Upper lobe of left lung (tissue), 6 donors: ENCODE measurements at regions not wholly inside any gene's neighbourhood (a gene's known extent, or its start where the extent isn't known, plus 50 kb on each side); places are given as distances from the start of the nearest gene placed in this dataset.

Experiments used
- ATAC-seq, 2 donors: fragments of 200-7000 bp; cut with Tn5 transposase; one replicate each; pipeline ENCODE4 v1.9.1; 2022; ENCODE audit warnings: mild to moderate bottlenecking in 2 of 2, moderate library complexity in 2 of 2; ENCODE audit not compliant: low FRiP score in 2 of 2
- DNase-seq, 2 donors: peaks; one replicate each; pipeline ENCODE4 v3.0.0-alpha.2; 2019 to 2020
- H3K27ac ChIP-seq, 4 donors: fragments of 200-600 bp; sonication (generic); one replicate each; pipeline ENCODE4 v1.5.1; 2016 to 2019
- H3K27me3 ChIP-seq, 4 donors: fragments of 200-600 bp; sonication (generic); one replicate each; pipeline ENCODE4 v1.5.1; 2017 to 2019
- H3K36me3 ChIP-seq, 4 donors: fragments of 200-600 bp; sonication (generic); one replicate each; pipeline ENCODE4 v1.5.1; 2016 to 2019
- H3K4me1 ChIP-seq, 4 donors: fragments of 200-600 bp; sonication (generic); one replicate each; pipeline ENCODE4 v1.5.1; 2018 to 2019
- H3K4me3 ChIP-seq, 4 donors: fragments of 200-600 bp; sonication (generic); one replicate each; pipeline ENCODE4 v1.5.1; 2017 to 2019; ENCODE audit warnings: mild to moderate bottlenecking in 2 of 4, moderate library complexity in 1 of 4
- H3K9me3 ChIP-seq, 4 donors: fragments of 200-600 bp; sonication (generic); one replicate each; pipeline ENCODE4 v1.5.1; 2018 to 2019
- CTCF ChIP-seq, 6 experiments: fragments of 450-650 bp in 4 of 6; fragments of 200-600 bp in 2 of 6; sonication (generic) in 2 of 6; IDR thresholded peaks; one replicate each; pipeline ENCODE4 v1.5.1; 2016 to 2019; ENCODE audit warnings: antibody characterized with exemption in 6 of 6
- EP300 ChIP-seq, 4 donors: sonication (generic); formaldehyde crosslinking; IDR thresholded peaks; one replicate each; pipeline ENCODE4 v1.5.1; 2017; ENCODE audit warnings: antibody characterized with exemption in 4 of 4, control low read depth in 2 of 4
- POLR2A ChIP-seq, 4 donors: fragments of 450-650 bp; IDR thresholded peaks; one replicate each; pipeline ENCODE4 v1.5.1; 2016 to 2017; ENCODE audit warnings: antibody characterized with exemption in 4 of 4, mild to moderate bottlenecking in 2 of 4
- POLR2AphosphoS5 ChIP-seq, 2 donors: sonication (generic); formaldehyde crosslinking; IDR thresholded peaks; one replicate each; pipeline ENCODE4 v1.5.1; 2017; ENCODE audit warnings: antibody characterized with exemption in 2 of 2
- WGBS, 2 donors: methylation state at CpG; one replicate each; pipeline ENCODE4 v1.1.5; 2017 to 2018; 5-methylcytosine and 5-hydroxymethylcytosine counted together
- donor health status: DM: no; HTN: no; CAD: no; lungs with moderate emphysema.
- donor health status: DM: no; HTN: yes; CAD: no; lungs with severe emphysema.

- TF ChIP-seq EP300 (IDR thresholded peaks at IDR 0.05), result no peak
- TF ChIP-seq POLR2AphosphoS5 (IDR thresholded peaks at IDR 0.05), result no peak
- TF ChIP-seq CTCF (IDR thresholded peaks at IDR 0.05), result no peak
- TF ChIP-seq POLR2A (IDR thresholded peaks at IDR 0.05), result no peak
- WGBS, 2 donors, result 76 to 93% methylated on average over 1 of the region's 1 CpG
- no peaks in the 10 kb centered on the region for H3K9me3 ChIP-seq
- no peaks in the 10 kb centered on the region for H3K27me3 ChIP-seq
- no peaks in the 10 kb centered on the region for H3K36me3 ChIP-seq
- no peak overlapping the region for H3K4me3 ChIP-seq
- peaks cover 0 to 4% (median 0%) of the 10 kb centered on the region in 4 donors for H3K4me1 ChIP-seq
- H3K27ac ChIP-seq, result no peak overlapping the region
- no peak for DNase-seq
- no peak for ATAC-seq
Observed at GRCh38 chr4:132124624-132124974, 1024.5 kb upstream of the PCDH10 start.

DNA sequence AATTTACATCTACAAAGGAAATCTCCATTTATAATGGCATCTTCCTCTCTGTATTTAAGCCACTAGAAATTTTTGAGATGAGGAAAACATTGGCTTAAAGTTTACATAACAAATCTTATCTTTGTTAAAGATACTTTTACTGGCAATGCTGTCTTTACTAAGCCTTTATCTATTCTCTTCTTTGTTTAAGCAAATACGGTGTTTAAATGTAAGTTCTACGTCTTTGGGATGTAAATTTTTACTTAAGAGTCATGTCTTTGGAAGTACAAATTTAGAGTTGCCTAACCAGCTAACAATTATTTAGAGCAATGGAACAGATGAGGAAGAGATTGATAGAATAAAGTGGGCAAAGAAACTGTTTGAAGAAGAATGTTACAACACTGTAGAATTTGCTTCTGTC lies 1024.0 kb upstream of the PCDH10 start:
- Histone ChIP-seq H3K27ac (no peak overlapping the region), H3K36me3 (no peaks in the 10 kb centered on the region), H3K4me1 (peaks cover 0 to 4% (median 0%) of the 10 kb centered on the region in 4 donors), H3K4me3 (no peak overlapping the region), H3K9me3 (no peaks in the 10 kb centered on the region), H3K27me3 (no peaks in the 10 kb centered on the region)
- TF ChIP-seq EP300 (IDR thresholded peaks at IDR 0.05) (no peak), POLR2A (IDR thresholded peaks at IDR 0.05) (no peak), CTCF (IDR thresholded peaks at IDR 0.05) (no peak), POLR2AphosphoS5 (IDR thresholded peaks at IDR 0.05) (no peak)
- 36 to 47% methylated on average over 2 of the region's 2 CpGs for WGBS, 2 donors
- DNase-seq, result no peak
- no peak for ATAC-seq

GRCh38 chr4:132132433-132132832 lies 1016.7 kb upstream of the PCDH10 start:
- Histone ChIP-seq H3K4me1 (no peaks in the 10 kb centered on the region), H3K9me3 (no peaks in the 10 kb centered on the region), H3K27me3 (no peaks in the 10 kb centered on the region), H3K27ac (no peak overlapping the region), H3K4me3 (no peak overlapping the region), H3K36me3 (no peaks in the 10 kb centered on the region)
- DNase-seq (no peak), ATAC-seq (no peak)
- no peak for TF ChIP-seq CTCF (IDR thresholded peaks at IDR 0.05)
- TF ChIP-seq EP300 (IDR thresholded peaks at IDR 0.05), result no peak
- TF ChIP-seq POLR2AphosphoS5 (IDR thresholded peaks at IDR 0.05), result no peak
- TF ChIP-seq POLR2A (IDR thresholded peaks at IDR 0.05), result no peak
- WGBS, 2 donors, result 49 to 51% methylated on average over 2 of the region's 2 CpGs

DNA sequence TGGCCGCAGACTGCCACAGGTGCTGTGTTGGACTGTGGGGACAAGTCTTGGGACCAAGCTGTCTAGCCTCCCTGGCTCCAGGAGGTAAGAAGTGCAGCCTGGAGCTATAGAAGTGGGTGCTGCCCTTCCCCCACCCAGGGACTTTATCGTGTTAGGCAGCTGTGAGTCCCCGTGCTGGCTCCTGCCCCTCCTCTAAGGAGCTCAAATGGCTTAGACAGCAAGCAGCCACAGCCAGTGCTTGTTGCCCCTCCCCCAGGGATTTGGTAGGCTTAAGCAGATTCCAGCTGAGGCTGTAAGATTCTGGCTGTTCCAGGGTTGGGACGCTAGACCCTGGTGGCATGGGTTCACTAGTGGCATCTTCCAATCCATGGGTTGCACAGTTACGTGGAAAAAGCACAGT lies 979.4 kb upstream of the PCDH10 start:
- no peaks in the 10 kb centered on the region for H3K4me1 ChIP-seq
- no peak for DNase-seq
- no peaks in the 10 kb centered on the region for H3K27me3 ChIP-seq
- H3K36me3 ChIP-seq, result no peaks in the 10 kb centered on the region
- 91% methylated on average over 4 of the region's 5 CpGs; no CpG with 5 or more reads in 1 of the 2 donors for WGBS, 2 donors
- no peak for TF ChIP-seq EP300 (IDR thresholded peaks at IDR 0.05)
- no peak for TF ChIP-seq POLR2A (IDR thresholded peaks at IDR 0.05)
- no peak for TF ChIP-seq CTCF (IDR thresholded peaks at IDR 0.05)
- TF ChIP-seq POLR2AphosphoS5 (IDR thresholded peaks at IDR 0.05), result no peak
- no peak overlapping the region for H3K4me3 ChIP-seq
- H3K9me3 ChIP-seq, result no peaks in the 10 kb centered on the region
- ATAC-seq, result no peak
- no peak overlapping the region for H3K27ac ChIP-seq

DNA sequence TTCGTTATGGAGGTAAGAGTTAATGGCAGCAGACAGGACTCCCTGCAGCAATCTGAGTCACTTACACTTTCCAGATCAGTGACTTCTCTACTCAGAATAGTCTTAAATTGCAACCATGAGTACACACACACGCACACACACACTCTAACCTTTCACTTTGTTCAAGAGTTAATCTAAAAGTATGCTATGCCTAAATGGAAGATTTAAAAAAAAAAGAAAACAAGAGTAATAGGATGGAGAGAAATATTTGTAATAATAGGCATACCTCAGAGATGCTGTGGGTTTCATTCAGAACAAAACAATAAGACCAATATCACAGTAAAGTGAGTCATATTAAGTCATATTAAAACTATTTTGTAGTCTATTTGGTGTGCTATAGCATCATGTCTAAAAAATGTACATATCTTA lies 969.1 kb upstream of the PCDH10 start:
- Histone ChIP-seq H3K9me3 (no peaks in the 10 kb centered on the region), H3K4me3 (no peak overlapping the region), H3K27me3 (no peaks in the 10 kb centered on the region), H3K36me3 (no peaks in the 10 kb centered on the region), H3K4me1 (no peaks in the 10 kb centered on the region), H3K27ac (no peak overlapping the region)
- TF ChIP-seq CTCF (IDR thresholded peaks at IDR 0.05) (no peak), EP300 (IDR thresholded peaks at IDR 0.05) (no peak), POLR2A (IDR thresholded peaks at IDR 0.05) (no peak), POLR2AphosphoS5 (IDR thresholded peaks at IDR 0.05) (no peak)
- no peak for DNase-seq
- ATAC-seq, result no peak
- WGBS, 2 donors, result 80 to 83% methylated on average over 2 of the region's 2 CpGs
